ENCODE measurements at regions not wholly inside any gene's neighbourhood (a gene's known extent, or its start where the extent isn't known, plus 50 kb on each side); places are given as distances from the start of the nearest gene placed in this dataset.

GRCh38 chr18:22265838-22266237 is 96.4 kb downstream of the GATA6 start:
- intact Hi-C loops (cut with micrococcal nuclease; ENCODE audit: unreplicated experiment), result no loop called here
- H3K4me2 ChIP-seq, result no peak overlapping the region
- H3K27me3 ChIP-seq (ENCODE audit: insufficient read depth, low read depth), result no peaks in the 10 kb centered on the region
- no peak overlapping the region for H2AFZ ChIP-seq
- no peaks in the 10 kb centered on the region for H4K20me1 ChIP-seq (ENCODE audit: insufficient read depth)
- H3K79me2 ChIP-seq (ENCODE audit: low read depth), result no peaks in the 10 kb centered on the region
- no peak overlapping the region for H3K27ac ChIP-seq
- ChIA-PET CTCF (no interaction called here), POLR2A (ENCODE audit: unreplicated experiment) (no interaction called here)
- no peaks in the 10 kb centered on the region for H3K9me2 ChIP-seq (ENCODE audit: insufficient read depth)
- H3K4me3 ChIP-seq, result no peak overlapping the region
- DNase-seq, result no peak
- no TSS peak for BruUV-seq (replicated peaks)
- H3F3A ChIP-seq (ENCODE audit: insufficient read depth, low read depth), result no peaks in the 10 kb centered on the region
- no peaks in the 10 kb centered on the region for H3K4me1 ChIP-seq (replicated peaks; ENCODE audit: insufficient read depth)
- H3K36me3 ChIP-seq (ENCODE audit: low read depth), result no peaks in the 10 kb centered on the region
- no peaks in the 10 kb centered on the region for H3K9me3 ChIP-seq (ENCODE audit: insufficient read depth, low read depth)
- no peak for TF ChIP-seq EZH2 (IDR thresholded peaks at IDR 0.05; ENCODE audit: low read depth)
- TF ChIP-seq, protein P1, sequence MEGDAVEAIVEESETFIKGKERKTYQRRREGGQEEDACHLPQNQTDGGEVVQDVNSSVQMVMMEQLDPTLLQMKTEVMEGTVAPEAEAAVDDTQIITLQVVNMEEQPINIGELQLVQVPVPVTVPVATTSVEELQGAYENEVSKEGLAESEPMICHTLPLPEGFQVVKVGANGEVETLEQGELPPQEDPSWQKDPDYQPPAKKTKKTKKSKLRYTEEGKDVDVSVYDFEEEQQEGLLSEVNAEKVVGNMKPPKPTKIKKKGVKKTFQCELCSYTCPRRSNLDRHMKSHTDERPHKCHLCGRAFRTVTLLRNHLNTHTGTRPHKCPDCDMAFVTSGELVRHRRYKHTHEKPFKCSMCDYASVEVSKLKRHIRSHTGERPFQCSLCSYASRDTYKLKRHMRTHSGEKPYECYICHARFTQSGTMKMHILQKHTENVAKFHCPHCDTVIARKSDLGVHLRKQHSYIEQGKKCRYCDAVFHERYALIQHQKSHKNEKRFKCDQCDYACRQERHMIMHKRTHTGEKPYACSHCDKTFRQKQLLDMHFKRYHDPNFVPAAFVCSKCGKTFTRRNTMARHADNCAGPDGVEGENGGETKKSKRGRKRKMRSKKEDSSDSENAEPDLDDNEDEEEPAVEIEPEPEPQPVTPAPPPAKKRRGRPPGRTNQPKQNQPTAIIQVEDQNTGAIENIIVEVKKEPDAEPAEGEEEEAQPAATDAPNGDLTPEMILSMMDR (conservative IDR thresholded peaks at IDR 0.05), result no peak

DNA sequence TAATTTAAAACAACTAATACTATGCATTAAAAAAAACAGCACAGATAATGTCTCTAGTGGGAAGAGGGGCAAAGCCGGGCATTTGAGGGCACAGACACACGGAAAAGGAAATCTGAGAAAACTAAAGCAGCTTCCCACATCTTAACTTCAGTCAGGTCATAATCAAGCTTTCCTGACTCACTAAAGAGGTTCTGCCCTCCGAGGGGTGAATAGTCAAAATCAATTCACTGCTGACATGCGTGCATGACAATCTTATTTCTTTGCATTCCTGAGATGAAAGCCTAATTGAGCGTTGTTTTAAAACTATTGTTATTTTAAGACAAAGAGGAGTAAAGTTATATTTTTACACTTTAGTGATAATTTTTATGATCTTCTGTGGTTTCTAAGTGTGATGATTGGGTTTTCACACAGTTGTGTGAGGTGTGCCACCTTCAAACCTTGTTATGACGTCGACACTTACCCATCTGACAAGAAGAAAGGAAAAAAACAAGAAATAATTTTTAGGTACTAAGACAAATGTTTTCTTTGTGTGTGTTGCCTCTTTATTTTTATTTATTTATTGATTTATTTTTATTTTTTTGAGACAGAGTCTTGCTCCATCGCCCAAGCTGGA is 90.9 kb downstream of the GATA6 start:
- no peaks in the 10 kb centered on the region for H3K27me3 ChIP-seq (ENCODE audit: insufficient read depth, low read depth)
- H3K9me2 ChIP-seq (ENCODE audit: insufficient read depth), result no peaks in the 10 kb centered on the region
- POLR2A ChIA-PET (ENCODE audit: unreplicated experiment), result no interaction called here
- H3K27ac ChIP-seq, result no peak overlapping the region
- H3K4me3 ChIP-seq, result no peak overlapping the region
- intact Hi-C loops (cut with micrococcal nuclease; ENCODE audit: unreplicated experiment), result no loop called here
- no peaks in the 10 kb centered on the region for H3K4me1 ChIP-seq (replicated peaks; ENCODE audit: insufficient read depth)
- H3K79me2 ChIP-seq (ENCODE audit: low read depth), result no peaks in the 10 kb centered on the region
- H3K9me3 ChIP-seq (ENCODE audit: insufficient read depth, low read depth), result no peaks in the 10 kb centered on the region
- no peak overlapping the region for H3K4me2 ChIP-seq
- no peak for DNase-seq
- no peaks in the 10 kb centered on the region for H3F3A ChIP-seq (ENCODE audit: insufficient read depth, low read depth)
- TF ChIP-seq EZH2 (IDR thresholded peaks at IDR 0.05; ENCODE audit: low read depth), result no peak
- TF ChIP-seq, protein P1 (conservative IDR thresholded peaks at IDR 0.05), result no peak
- H2AFZ ChIP-seq, result no peak overlapping the region
- no peaks in the 10 kb centered on the region for H3K36me3 ChIP-seq (ENCODE audit: low read depth)
- no peaks in the 10 kb centered on the region for H4K20me1 ChIP-seq (ENCODE audit: insufficient read depth)
- BruUV-seq (replicated peaks), result no TSS peak
- CTCF ChIA-PET, result no interaction called here

DNA sequence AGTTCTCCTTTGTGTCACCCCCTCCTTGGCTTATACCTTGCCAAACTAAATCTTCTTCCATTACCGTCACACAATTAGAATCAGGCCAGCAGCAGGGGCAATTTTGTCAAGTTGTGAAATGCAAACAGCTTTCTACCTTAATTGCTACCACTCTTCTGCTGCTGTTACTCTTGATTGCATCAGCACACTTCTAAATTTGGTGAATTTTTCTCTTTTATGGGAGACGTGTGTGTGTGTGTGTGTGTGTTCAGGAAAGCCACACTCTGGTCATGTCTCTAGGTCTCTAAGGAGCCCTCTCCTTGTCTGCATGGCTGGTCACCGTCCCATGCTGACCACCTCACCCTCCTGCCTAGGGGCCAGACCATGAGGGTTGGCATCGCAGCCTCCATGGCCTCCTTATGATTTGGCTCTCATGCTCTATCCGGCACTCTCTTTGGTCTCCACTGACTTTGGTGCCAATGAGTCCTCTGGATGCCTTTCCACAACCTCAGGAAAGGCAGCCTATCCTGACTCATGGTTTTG is 87.7 kb downstream of the GATA6 start:
- Histone ChIP-seq H3K79me2 (ENCODE audit: low read depth) (no peaks in the 10 kb centered on the region), H3K9me2 (ENCODE audit: insufficient read depth) (no peaks in the 10 kb centered on the region), H3K4me2 (no peak overlapping the region), H3K36me3 (ENCODE audit: low read depth) (no peaks in the 10 kb centered on the region), H3K9me3 (ENCODE audit: insufficient read depth, low read depth) (no peaks in the 10 kb centered on the region), H2AFZ (no peak overlapping the region), H3K4me3 (no peak overlapping the region), H3K27me3 (ENCODE audit: insufficient read depth, low read depth) (no peaks in the 10 kb centered on the region), H3F3A (ENCODE audit: insufficient read depth, low read depth) (no peaks in the 10 kb centered on the region), H4K20me1 (ENCODE audit: insufficient read depth) (no peaks in the 10 kb centered on the region), H3K4me1 (replicated peaks; ENCODE audit: insufficient read depth) (no peaks in the 10 kb centered on the region), H3K27ac (no peak overlapping the region)
- ChIA-PET CTCF (no interaction called here), POLR2A (ENCODE audit: unreplicated experiment) (no interaction called here)
- TF ChIP-seq, protein P1 (conservative IDR thresholded peaks at IDR 0.05), result no peak
- no peak for TF ChIP-seq EZH2 (IDR thresholded peaks at IDR 0.05; ENCODE audit: low read depth)
- no peak for DNase-seq
- intact Hi-C loops (cut with micrococcal nuclease; ENCODE audit: unreplicated experiment), result no loop called here
- no TSS peak for BruUV-seq (replicated peaks)
